Tibial artery (tissue), 4 donors: ENCODE measurements at regions not wholly inside any gene's neighbourhood (a gene's known extent, or its start where the extent isn't known, plus 50 kb on each side); places are given as distances from the start of the nearest gene placed in this dataset.
"Not testable (repeated sequence)": the region's sequence is repeated elsewhere in the genome, so short reads cannot be mapped to it uniquely, and the experiment has no call there.

Source experiments
- DNase-seq, 2 donors: peaks; one replicate each; pipeline ENCODE4 v3.0.0-alpha.2; 2019
- H3K27ac ChIP-seq, 2 donors: fragments of 200-600 bp; sonication (generic) in 1 of 2; 1 replicate in 1 of 2; 2 replicates in 1 of 2; pipeline ENCODE4 v1.5.1; 2018 to 2019; ENCODE audit warnings: mild to moderate bottlenecking in 1 of 2
- H3K27me3 ChIP-seq, 2 donors: fragments of 200-600 bp; sonication (generic) in 1 of 2; one replicate each; pipeline versions ENCODE4 v1.5.1 to v1.6.0; 2016 to 2019
- H3K36me3 ChIP-seq, 3 donors: fragments of 200-600 bp; sonication (generic) in 2 of 3; one replicate each; pipeline ENCODE4 v1.5.1; 2016 to 2019; ENCODE audit warnings: mild to moderate bottlenecking in 2 of 3
- H3K4me1 ChIP-seq, 4 donors: fragments of 200-600 bp; sonication (generic) in 2 of 4; 1 replicate in 3 of 4; 2 replicates in 1 of 4; pipeline ENCODE4 v1.5.1; 2016 to 2019
- H3K4me3 ChIP-seq, 2 donors: fragments of 200-600 bp; sonication (generic) in 1 of 2; 1 replicate in 1 of 2; 2 replicates in 1 of 2; pipeline ENCODE4 v1.5.1; 2018 to 2019; ENCODE audit warnings: mild to moderate bottlenecking in 2 of 2
- H3K9me3 ChIP-seq, 3 donors: fragments of 200-600 bp; sonication (generic) in 1 of 3; one replicate each; pipeline ENCODE4 v1.5.1; 2016 to 2019
- CTCF ChIP-seq, 2 experiments: fragments of 200-600 bp in 1 of 2; fragments of 450-650 bp in 1 of 2; IDR thresholded peaks; one replicate each; pipeline ENCODE4 v1.5.1; 2017 to 2019; ENCODE audit warnings: antibody characterized with exemption in 2 of 2, mild to moderate bottlenecking in 1 of 2, moderate library complexity in 1 of 2
- intact Hi-C: fragments of 100-400 bp; cut with DNase I; formaldehyde crosslinking; loops from one replicate; pipeline ENCODE4 v1.15.0; 2023; ENCODE audit warnings: low total_unique reads

GRCh38 chr7:112540839-112541577, 60.2 kb downstream of the LSMEM1 start:
- intact Hi-C loops = no loop called here
- DNase-seq = no peak
- H3K4me3 ChIP-seq = no peak overlapping the region
- no peak overlapping the region for H3K27ac ChIP-seq
- no peaks in the 10 kb centered on the region for H3K36me3 ChIP-seq
- no peak for TF ChIP-seq CTCF (IDR thresholded peaks at IDR 0.05)
- peaks cover 0 to 5% (median 2%) of the 10 kb centered on the region in 4 donors for H3K4me1 ChIP-seq
- H3K9me3 ChIP-seq = no peaks in the 10 kb centered on the region
- no peaks in the 10 kb centered on the region for H3K27me3 ChIP-seq

- H3K36me3 ChIP-seq = no peaks in the 10 kb centered on the region
- no peak for DNase-seq
- peaks cover 0 to 4% of the 10 kb centered on the region in 2 donors for H3K27me3 ChIP-seq
- H3K4me1 ChIP-seq = no peaks in the 10 kb centered on the region
- H3K4me3 ChIP-seq = no peak overlapping the region
- TF ChIP-seq CTCF (IDR thresholded peaks at IDR 0.05) = no peak
- no peak overlapping the region for H3K27ac ChIP-seq
- intact Hi-C loops = no loop called here
- H3K9me3 ChIP-seq = no peaks in the 10 kb centered on the region
Measured at GRCh38 chr7:112546723-112547513, 66.1 kb downstream of the LSMEM1 start.

GRCh38 chr7:112547916-112548315, 67.1 kb downstream of the LSMEM1 start:
- H3K9me3 ChIP-seq = no peaks in the 10 kb centered on the region
- H3K36me3 ChIP-seq = no peaks in the 10 kb centered on the region
- TF ChIP-seq CTCF (IDR thresholded peaks at IDR 0.05) = no peak
- H3K27ac ChIP-seq = no peak overlapping the region
- DNase-seq = no peak
- intact Hi-C loops = no loop called here
- H3K27me3 ChIP-seq = peaks cover 0 to 4% of the 10 kb centered on the region in 2 donors
- H3K4me1 ChIP-seq = no peaks in the 10 kb centered on the region
- no peak overlapping the region for H3K4me3 ChIP-seq

GRCh38 chr7:112550468-112551060, 69.8 kb downstream of the LSMEM1 start:
- intact Hi-C loops = loop anchor here (10.0 kb wide), 1 partner anchor 874 kb away; no protein-coding TSS in a partner anchor
- no peaks in the 10 kb centered on the region for H3K9me3 ChIP-seq
- TF ChIP-seq CTCF (IDR thresholded peaks at IDR 0.05) = peak; percentile 72 to 85
- no peak overlapping the region for H3K4me3 ChIP-seq
- no peak overlapping the region for H3K27ac ChIP-seq
- H3K4me1 ChIP-seq = no peaks in the 10 kb centered on the region
- DNase-seq = no peak
- H3K36me3 ChIP-seq = no peaks in the 10 kb centered on the region
- peaks cover 0 to 4% of the 10 kb centered on the region in 2 donors for H3K27me3 ChIP-seq

GRCh38 chr7:112551521-112551920, 70.7 kb downstream of the LSMEM1 start:
- intact Hi-C loops = loop anchor here (10.0 kb wide), 1 partner anchor 873 kb away; no protein-coding TSS in a partner anchor
- not testable (repeated sequence) for DNase-seq, H3K36me3 ChIP-seq, H3K27ac ChIP-seq, H3K9me3 ChIP-seq, H3K27me3 ChIP-seq, H3K4me1 ChIP-seq, H3K4me3 ChIP-seq

- no peak for TF ChIP-seq CTCF (IDR thresholded peaks at IDR 0.05)
- DNase-seq = no peak
- Histone ChIP-seq H3K27ac (no peak overlapping the region), H3K9me3 (no peaks in the 10 kb centered on the region), H3K4me1 (no peaks in the 10 kb centered on the region), H3K4me3 (no peak overlapping the region), H3K36me3 (no peaks in the 10 kb centered on the region), H3K27me3 (no peaks in the 10 kb centered on the region)
- intact Hi-C loops = loop anchor here (10.0 kb wide), 1 partner anchor 870 kb away; no protein-coding TSS in a partner anchor
Measured at GRCh38 chr7:112554591-112554990, 73.8 kb downstream of the LSMEM1 start.
